ENCODE measurements at regions not wholly inside any gene's neighbourhood (a gene's known extent, or its start where the extent isn't known, plus 50 kb on each side); places are given as distances from the start of the nearest gene placed in this dataset.
"Not testable (repeated sequence)": the region's sequence is repeated elsewhere in the genome, so short reads cannot be mapped to it uniquely, and the experiment has no call there.

DNA sequence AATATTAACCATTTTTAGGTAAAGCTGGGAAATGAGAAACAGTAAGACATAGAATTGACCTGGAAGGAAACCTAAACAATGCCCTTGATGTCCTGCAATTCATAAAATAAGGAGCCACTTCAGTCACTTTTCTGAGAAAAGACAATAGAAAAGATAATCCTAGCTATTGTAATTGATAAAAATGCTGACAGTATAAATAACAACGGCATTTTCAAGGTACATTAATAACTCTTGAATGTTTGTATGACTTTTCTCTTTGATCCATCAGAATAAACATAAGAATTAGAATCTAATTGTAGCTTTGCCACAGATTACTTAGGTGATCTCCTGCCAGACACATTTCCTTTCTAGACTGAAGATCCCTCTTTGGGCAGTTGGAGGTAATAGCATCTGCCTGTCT, 719.5 kb downstream of the SLC4A3 start:
- Mint-ChIP-seq H3K4me1 (no peaks in the 10 kb centered on the region), H3K36me3 (no peaks in the 10 kb centered on the region)

DNA sequence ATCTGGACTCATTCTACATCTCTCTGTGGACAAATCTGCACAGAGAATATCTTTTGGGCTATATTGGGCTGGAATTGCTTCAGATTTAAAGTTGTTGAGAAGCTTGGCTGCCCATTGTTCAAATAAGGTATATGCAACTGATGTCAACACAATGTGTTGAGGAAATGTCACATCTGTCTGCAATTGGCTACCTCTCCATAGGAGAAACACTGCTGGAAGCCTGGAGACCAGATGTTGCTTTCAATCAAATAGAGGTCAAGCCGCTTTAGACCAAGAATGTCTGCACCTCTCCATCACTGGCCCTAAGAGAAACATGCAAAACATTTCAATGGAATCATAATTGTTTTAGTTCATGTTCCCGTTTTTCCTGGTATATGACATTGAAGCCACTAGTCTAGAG, 720.2 kb downstream of the SLC4A3 start:
- DNase-seq (ENCODE audit: low spot score in 2 of 2) (no peak), ATAC-seq (no peak)
- no peaks in the 10 kb centered on the region for H3K9me3 Mint-ChIP-seq
- no peaks in the 10 kb centered on the region for H3K36me3 Mint-ChIP-seq
- H3K27ac Mint-ChIP-seq: no peak overlapping the region
- H3K4me3 Mint-ChIP-seq: no peak overlapping the region
- H3K4me1 Mint-ChIP-seq: no peaks in the 10 kb centered on the region

More for the DNA sequence above, 719.5 kb downstream of the SLC4A3 start:
- no peaks in the 10 kb centered on the region for H3K9me3 Mint-ChIP-seq
- DNase-seq (ENCODE audit: low spot score in 2 of 2) (no peak), ATAC-seq (no peak)
- no peak overlapping the region for H3K4me3 Mint-ChIP-seq
- no peak overlapping the region for H3K27ac Mint-ChIP-seq

DNA sequence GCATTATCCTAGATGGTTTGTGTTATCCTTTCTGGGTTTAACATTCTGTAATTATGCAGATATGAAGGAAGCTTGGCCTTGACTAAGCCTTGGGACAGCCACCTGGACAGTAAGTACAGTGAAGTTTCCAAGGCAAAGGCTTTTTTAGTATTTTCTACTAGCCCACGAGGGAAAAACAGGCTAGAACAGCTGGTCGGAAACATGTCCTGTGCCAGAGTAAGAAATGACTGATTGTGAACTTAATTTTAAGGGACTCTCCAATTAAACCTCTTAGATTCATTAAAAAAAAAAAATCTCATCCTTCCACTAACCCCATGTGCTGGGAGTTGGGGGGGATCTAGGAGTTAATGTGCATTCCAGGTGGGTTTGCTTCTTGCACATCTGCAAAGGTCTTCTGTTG, 720.8 kb downstream of the SLC4A3 start:
- Mint-ChIP-seq H3K36me3 (no peaks in the 10 kb centered on the region), H3K4me3 (no peak overlapping the region), H3K4me1 (no peaks in the 10 kb centered on the region), H3K9me3 (peaks cover under 1% of the 10 kb centered on the region), H3K27ac (no peak overlapping the region)
- no peak for DNase-seq (ENCODE audit: low spot score in 2 of 2)
- ATAC-seq: no peak

DNA sequence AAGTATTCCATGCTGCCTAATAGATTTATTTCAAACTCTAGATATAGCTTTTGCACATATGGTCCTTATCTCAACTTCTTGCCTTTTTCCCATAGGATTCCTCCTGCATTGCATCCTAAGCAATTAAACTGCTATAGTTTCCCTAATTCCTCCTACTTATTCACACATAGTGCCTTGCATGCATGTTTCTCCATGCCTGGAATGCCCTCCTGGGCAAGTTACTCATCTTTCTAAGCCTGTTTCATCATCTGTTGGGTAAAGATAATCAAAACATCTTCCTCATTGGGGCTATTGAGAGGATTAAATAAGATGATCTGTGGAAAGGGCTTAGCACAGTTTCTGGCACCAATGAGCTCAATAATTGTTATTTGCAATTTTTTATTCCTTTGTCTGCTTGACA, 726.5 kb downstream of the SLC4A3 start:
- Mint-ChIP-seq H3K4me1 (no peaks in the 10 kb centered on the region), H3K36me3 (no peaks in the 10 kb centered on the region), H3K4me3 (no peak overlapping the region), H3K9me3 (peaks cover 9% of the 10 kb centered on the region), H3K27ac (no peak overlapping the region)
- no peak for ATAC-seq
- no peak for DNase-seq (ENCODE audit: low spot score in 2 of 2)

DNA sequence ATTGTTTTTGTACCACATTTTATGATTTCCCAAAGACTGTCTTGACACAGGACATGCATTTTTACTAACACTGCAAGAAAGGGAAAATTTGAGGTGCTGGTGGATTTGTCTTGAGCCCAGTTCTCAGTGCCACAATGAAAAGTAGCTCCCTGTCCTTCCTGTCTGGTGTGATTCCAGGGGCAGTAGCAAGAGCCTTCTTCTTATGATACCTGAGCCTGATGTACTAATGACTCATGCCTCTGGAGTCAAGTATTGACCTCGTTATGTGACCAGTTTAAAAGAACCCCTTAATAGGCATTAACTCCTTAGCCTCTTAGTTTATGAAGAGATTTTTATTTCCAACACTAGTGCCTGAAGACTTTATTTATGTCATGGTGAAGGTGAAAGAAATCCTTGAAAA, 728.6 kb downstream of the SLC4A3 start:
- DNase-seq (ENCODE audit: low spot score in 2 of 2): no peak

DNA sequence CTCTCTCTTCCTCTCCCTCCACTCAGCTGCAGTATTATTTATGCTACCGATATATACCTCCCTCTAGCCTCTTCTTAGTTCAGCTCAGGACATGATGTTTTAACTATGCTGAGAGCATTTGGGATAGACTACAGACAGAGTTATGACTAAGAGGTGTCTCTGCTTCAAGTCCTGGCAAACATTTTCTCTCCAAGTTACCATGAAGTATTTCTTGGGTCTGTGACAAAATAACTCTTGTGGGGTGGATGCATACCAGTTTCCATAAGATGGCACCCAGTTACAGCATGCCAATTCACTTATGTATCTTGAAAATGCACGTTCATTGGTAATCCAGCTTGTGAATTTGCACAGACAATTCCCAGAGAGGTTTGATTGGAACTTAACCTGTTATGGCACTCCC, 737.6 kb downstream of the SLC4A3 start:
- no peak overlapping the region for H3K4me3 Mint-ChIP-seq
- no peaks in the 10 kb centered on the region for H3K36me3 Mint-ChIP-seq
- no peaks in the 10 kb centered on the region for H3K4me1 Mint-ChIP-seq
- H3K9me3 Mint-ChIP-seq: peaks cover 4% of the 10 kb centered on the region
- DNase-seq (ENCODE audit: low spot score in 2 of 2) (no peak), ATAC-seq (no peak)
- no peak overlapping the region for H3K27ac Mint-ChIP-seq

More for the DNA sequence above, 728.6 kb downstream of the SLC4A3 start:
- Mint-ChIP-seq H3K4me1 (no peaks in the 10 kb centered on the region), H3K27ac (no peak overlapping the region), H3K9me3 (peaks cover 9% of the 10 kb centered on the region), H3K36me3 (no peaks in the 10 kb centered on the region), H3K4me3 (no peak overlapping the region)
- no peak for ATAC-seq

DNA sequence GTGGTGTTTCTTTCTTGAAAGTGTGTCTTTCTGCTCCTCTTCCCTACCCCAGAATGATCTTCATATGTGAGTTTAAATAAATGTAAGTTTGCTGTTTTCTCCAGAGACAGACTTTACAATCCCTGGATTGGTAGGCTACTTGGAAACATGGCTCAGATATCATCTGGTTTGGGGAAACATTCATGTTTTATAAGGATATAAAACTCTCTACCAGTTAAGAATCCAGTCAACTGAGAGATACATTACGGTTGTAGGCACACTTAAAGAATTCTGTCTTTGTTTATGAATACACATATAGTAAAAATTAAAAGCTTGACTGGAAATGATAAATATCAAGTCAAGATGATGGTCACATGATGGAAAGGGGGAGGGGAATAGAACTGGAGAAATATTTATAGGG, 739.3 kb downstream of the SLC4A3 start:
- no peak for ATAC-seq
- no peaks in the 10 kb centered on the region for H3K36me3 Mint-ChIP-seq
- H3K27ac Mint-ChIP-seq: no peak overlapping the region
- H3K4me1 Mint-ChIP-seq: no peaks in the 10 kb centered on the region
- H3K9me3 Mint-ChIP-seq: peaks cover 3% of the 10 kb centered on the region
- no peak overlapping the region for H3K4me3 Mint-ChIP-seq
- DNase-seq (ENCODE audit: low spot score in 2 of 2): no peak

DNA sequence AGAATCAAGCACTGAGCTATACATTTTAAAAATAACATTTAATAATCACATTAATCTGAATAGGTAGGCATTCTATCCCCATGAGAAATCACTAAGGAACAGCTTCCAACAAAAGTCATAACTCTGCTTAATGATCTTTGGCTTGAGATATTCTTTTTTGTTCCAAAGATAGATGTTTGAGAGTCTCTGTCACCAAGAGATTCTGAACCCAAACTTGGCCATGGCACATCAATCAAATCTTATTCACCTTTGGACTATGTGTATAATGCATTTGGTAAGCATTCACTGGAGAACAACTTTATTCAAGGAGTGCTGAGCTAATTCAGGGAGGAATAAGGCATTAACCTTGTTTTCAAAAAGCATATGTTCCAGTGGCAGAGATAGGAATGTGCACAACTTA, 743.3 kb downstream of the SLC4A3 start:
- H3K4me3 Mint-ChIP-seq: no peak overlapping the region
- DNase-seq (ENCODE audit: low spot score in 2 of 2): no peak
- H3K9me3 Mint-ChIP-seq: no peaks in the 10 kb centered on the region
- no peaks in the 10 kb centered on the region for H3K36me3 Mint-ChIP-seq
- H3K27ac Mint-ChIP-seq: no peak overlapping the region
- no peak for ATAC-seq
- H3K4me1 Mint-ChIP-seq: no peaks in the 10 kb centered on the region

DNA sequence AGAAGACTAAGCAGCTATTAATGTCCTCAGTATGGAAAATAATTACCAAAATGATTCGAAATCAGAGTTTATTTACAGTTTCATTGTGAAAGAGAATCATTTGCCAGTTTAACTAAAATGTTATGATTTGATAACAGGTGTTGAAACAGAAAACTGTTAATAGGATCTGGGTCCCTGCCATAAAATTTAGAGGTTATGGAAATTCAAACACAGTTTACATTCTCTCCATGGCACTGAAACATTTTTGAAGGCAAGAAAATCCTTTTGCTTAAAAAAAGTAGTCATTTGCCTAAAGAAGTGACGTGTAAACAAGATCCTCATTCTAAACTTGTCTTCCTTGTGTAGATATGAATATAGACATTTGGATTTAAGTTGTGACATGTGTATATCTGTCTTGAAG, 743.8 kb downstream of the SLC4A3 start:
- no peak for ATAC-seq
- Mint-ChIP-seq H3K4me3 (no peak overlapping the region), H3K9me3 (no peaks in the 10 kb centered on the region), H3K36me3 (no peaks in the 10 kb centered on the region), H3K27ac (no peak overlapping the region), H3K4me1 (no peaks in the 10 kb centered on the region)
- DNase-seq (ENCODE audit: low spot score in 2 of 2): no peak

DNA sequence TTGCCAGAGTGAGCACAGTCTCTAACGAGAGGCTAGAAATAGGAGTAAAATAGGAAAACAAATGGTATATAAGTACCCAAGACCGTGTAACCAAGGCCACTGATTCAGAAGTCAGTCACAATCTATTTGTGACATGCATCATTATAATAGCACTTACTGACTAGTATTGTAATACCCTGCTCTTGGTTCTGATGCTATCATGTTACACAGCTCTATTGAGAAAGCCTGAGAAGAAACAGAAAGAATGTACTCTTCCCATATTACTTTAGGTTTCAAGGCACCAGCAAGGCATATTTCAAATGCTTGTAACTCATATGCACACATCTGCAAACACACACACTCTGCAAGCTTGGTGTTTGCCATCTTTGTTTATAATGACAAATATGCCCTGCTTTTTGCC, 746.4 kb downstream of the SLC4A3 start:
- no peaks in the 10 kb centered on the region for H3K4me1 Mint-ChIP-seq
- H3K27ac Mint-ChIP-seq: no peak overlapping the region
- DNase-seq (ENCODE audit: low spot score in 2 of 2): no peak
- peaks cover 1% of the 10 kb centered on the region for H3K9me3 Mint-ChIP-seq
- ATAC-seq: no peak
- H3K4me3 Mint-ChIP-seq: no peak overlapping the region
- no peaks in the 10 kb centered on the region for H3K36me3 Mint-ChIP-seq

DNA sequence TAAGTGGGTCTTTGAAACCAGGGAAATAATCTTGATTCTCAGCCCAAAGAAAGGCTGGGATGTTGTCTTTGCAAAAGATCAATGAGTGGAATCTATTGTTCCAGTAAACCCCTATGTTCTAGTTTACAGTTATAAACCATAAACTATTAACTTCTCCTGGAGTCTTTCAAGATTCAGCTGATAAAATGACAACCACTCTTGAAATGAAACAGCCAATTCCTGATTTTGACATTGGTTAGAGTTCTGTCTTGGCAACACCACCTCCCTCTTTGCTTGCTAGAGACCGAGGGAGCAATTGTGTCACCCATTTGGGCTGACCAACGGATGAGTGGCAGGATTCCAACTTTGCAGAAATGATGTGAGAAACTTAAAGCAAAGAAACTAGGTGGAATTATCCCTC, 746.9 kb downstream of the SLC4A3 start:
- H3K4me1 Mint-ChIP-seq: no peaks in the 10 kb centered on the region
- peaks cover 4% of the 10 kb centered on the region for H3K9me3 Mint-ChIP-seq
- no peak overlapping the region for H3K27ac Mint-ChIP-seq
- DNase-seq (ENCODE audit: low spot score in 2 of 2): no peak
- no peaks in the 10 kb centered on the region for H3K36me3 Mint-ChIP-seq
- no peak for ATAC-seq
- no peak overlapping the region for H3K4me3 Mint-ChIP-seq

DNA sequence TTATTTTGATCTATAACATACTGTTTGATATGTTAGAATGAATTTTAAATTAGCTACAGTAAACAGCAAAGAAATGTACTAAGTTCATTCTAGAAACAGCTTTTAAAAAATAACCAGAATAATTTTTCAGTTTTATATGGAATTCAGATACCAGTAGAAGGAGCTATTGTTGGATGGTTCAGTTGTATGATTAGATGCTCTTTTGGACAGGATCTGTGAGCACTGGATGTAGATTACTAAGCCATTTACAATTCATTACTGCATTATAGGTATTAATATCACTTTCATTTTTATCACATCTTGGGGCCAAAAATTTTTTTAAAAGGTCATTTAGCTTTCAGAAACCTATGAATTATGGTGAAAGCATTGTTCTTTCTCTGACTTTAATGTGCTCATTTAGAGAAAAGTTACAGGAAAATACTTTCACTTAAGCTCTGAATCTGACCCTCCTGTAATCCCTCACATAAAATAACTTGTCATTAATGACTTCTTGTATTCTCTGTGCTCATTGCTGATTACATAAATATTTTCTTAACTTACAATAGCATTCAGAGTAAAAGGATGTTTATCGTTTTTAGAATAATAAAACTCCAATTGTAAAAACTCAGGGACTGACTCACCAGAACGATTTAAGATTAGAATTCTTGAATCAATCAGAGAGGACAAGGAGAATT, 750.2 kb downstream of the SLC4A3 start:
- peaks cover 19% of the 10 kb centered on the region for H3K9me3 Mint-ChIP-seq
- H3K36me3 Mint-ChIP-seq: no peaks in the 10 kb centered on the region
- no peak overlapping the region for H3K4me3 Mint-ChIP-seq
- ATAC-seq: no peak
- DNase-seq (ENCODE audit: low spot score in 2 of 2): no peak
- no peaks in the 10 kb centered on the region for H3K4me1 Mint-ChIP-seq
- H3K27ac Mint-ChIP-seq: no peak overlapping the region

DNA sequence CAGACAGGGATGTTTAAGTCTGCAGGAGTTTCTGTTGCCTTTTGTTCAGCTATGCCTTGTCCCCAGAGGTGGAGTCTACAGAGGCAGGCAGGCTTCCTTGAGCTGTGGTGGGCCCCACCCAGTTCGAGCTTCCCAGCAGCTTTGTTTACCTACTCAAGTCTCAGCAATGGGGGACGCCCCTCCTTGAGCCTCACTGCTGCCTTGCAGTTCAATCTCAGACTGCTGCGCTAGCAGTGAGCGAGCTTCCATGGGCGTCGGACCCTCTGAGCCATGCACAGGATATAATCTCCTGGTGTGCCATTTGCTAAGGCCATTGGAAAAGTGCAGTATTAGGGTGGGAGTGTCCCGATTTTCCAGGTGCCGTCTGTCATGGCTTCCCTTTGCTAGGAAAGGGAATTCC, 760.3 kb downstream of the SLC4A3 start:
- H3K4me1 Mint-ChIP-seq; ATAC-seq; H3K36me3 Mint-ChIP-seq; H3K4me3 Mint-ChIP-seq; H3K27ac Mint-ChIP-seq; DNase-seq (ENCODE audit: low spot score in 2 of 2): not testable (repeated sequence)
- H3K9me3 Mint-ChIP-seq: peaks cover 19% of the 10 kb centered on the region

DNA sequence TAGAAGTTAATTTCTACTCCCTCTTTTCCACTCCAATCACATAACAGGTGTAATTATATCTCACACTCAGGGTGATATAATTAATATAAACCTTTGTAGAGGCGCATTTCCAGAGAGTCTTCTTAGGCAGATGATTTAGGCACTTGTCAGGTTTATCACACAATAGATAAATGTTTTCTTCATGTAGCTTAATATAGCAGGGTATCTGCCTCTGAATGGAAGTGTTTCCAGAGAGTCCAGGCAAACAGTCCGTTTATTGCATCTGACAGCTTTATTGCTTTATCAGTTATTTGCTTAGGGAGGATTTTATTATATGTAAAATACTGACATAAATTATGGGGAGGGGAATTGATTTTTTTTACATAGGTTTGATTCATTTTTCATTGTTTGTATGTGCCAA, 766.3 kb downstream of the SLC4A3 start:
- Mint-ChIP-seq H3K4me1 (no peaks in the 10 kb centered on the region), H3K4me3 (no peak overlapping the region), H3K36me3 (no peaks in the 10 kb centered on the region)

DNA sequence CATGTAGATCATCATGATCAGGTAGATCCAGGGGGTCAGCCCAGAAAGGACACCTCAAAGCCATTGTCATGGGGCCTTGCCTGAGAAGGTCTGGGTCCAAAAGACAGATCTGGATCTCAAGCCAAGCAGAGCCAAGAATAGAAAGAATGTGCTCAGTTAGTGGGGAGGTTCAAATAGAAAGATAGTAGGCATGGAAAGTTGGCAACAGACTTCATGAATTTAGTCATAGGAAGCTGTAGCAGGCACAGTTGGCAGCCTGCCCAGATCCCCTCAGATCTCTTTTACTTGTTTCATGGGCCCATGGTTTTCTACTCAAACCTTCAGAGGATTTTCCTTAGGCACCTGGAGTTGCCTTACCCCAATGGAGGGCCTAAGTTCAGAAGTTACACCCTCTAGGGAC, 767.0 kb downstream of the SLC4A3 start:
- Mint-ChIP-seq H3K27ac (no peak overlapping the region), H3K9me3 (peaks cover 5% of the 10 kb centered on the region), H3K4me3 (no peak overlapping the region), H3K36me3 (no peaks in the 10 kb centered on the region), H3K4me1 (no peaks in the 10 kb centered on the region)
- ATAC-seq (no peak), DNase-seq (ENCODE audit: low spot score in 2 of 2) (no peak)

More for the DNA sequence above, 766.3 kb downstream of the SLC4A3 start:
- DNase-seq (ENCODE audit: low spot score in 2 of 2) (no peak), ATAC-seq (no peak)
- Mint-ChIP-seq H3K9me3 (peaks cover 5% of the 10 kb centered on the region), H3K27ac (no peak overlapping the region)

DNA sequence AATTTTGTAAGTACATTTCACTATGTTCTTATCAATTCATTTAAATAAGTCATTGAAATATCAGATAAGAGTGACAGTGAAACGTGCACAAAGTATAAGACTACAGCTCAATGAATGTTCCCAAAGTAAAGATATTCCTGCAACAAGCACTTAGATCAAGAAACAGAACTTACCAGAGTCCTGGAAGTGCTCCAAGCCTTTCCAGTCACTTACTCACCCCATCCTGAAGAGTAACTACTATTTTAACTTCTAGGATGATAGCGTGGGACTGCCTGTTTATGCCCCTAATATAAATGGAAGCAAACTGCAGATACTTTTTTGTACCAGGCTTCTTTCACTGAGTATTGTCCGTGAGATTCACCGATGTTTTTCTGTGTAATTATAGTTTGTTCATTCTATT, 768.9 kb downstream of the SLC4A3 start:
- ATAC-seq (no peak), DNase-seq (ENCODE audit: low spot score in 2 of 2) (no peak)
- Mint-ChIP-seq H3K4me3 (no peak overlapping the region), H3K9me3 (peaks cover 7% of the 10 kb centered on the region), H3K4me1 (no peaks in the 10 kb centered on the region), H3K36me3 (no peaks in the 10 kb centered on the region), H3K27ac (no peak overlapping the region)

DNA sequence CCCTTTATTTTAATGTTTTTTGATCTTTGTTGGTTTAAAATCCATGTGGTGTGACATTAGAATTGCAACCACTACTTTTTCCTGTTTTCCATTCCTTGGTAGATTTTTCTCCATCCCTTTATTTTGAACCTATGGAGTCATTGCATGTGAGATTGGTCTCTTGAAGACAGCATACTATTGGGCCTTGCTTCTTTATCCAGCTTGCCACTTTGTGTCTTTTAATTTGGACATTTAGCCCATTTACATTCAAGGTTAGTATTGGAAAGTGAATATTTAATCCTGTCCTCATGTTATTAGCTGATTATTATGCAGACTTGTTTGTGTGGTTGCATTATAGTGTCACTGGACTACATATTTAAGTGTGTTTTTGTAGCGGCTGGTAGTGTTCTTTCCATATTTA, 782.9 kb downstream of the SLC4A3 start:
- no peak for ATAC-seq
- Mint-ChIP-seq H3K36me3 (no peaks in the 10 kb centered on the region), H3K4me1 (no peaks in the 10 kb centered on the region), H3K9me3 (peaks cover 14% of the 10 kb centered on the region), H3K27ac (no peak overlapping the region), H3K4me3 (no peak overlapping the region)
- no peak for DNase-seq (ENCODE audit: low spot score in 2 of 2)

Data from stimulated activated effector memory CD8-positive, alpha-beta T cell treated with anti-CD3 and anti-CD28 coated beads, Interleukin-12 subunit alpha, Interleukin-12 subunit beta, amount 100 ng/mL, for 72 hours (primary cell).